SU-DHL-6 (cell line): ENCODE measurements at regions not wholly inside any gene's neighbourhood (a gene's known extent, or its start where the extent isn't known, plus 50 kb on each side); places are given as distances from the start of the nearest gene placed in this dataset.
"Not testable (repeated sequence)": the region's sequence is repeated elsewhere in the genome, so short reads cannot be mapped to it uniquely, and the experiment has no call there.

ENCODE experiments used
- EZH2phosphoT487 ChIP-seq: fragments of 200-600 bp; sonication (generic), shearing (Covaris generic); conservative IDR thresholded peaks from 2 replicates; pipeline ENCODE4 v1.6.1; 2018; ENCODE audit warnings: mild to moderate bottlenecking, antibody characterized with exemption, low read length, moderate library complexity, mixed read lengths
- TF ChIP-seq, protein P1 (sequence below): fragments of 200-600 bp; sonication (generic); IDR thresholded peaks from one replicate; pipeline ENCODE4 v1.5.1; 2017; ENCODE audit warnings: antibody characterized with exemption, mild to moderate bottlenecking, low read length, moderate library complexity; ENCODE audit not compliant: insufficient read depth, poor library complexity, severe bottlenecking

DNA sequence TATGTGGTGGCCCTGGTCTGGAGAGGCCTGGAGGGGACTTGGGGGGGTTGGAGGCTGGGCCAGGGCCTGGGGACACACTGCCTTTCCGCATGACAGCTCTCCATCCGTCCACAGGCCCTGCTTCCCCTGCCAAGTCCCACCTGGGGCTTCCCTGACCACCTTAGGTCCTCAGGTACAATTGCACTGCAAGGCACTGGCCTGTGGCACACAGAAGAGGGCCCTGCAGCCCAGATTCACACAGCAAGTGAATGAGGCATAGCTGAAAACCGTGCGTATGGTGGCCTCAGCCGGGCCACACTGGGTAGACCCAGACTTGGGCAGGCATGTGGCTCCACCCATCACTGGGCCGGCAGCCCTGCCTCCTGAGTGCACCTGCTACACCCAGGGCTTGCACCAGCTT lies 114.2 kb downstream of the TNFRSF13B start:
- TF ChIP-seq, protein P1, sequence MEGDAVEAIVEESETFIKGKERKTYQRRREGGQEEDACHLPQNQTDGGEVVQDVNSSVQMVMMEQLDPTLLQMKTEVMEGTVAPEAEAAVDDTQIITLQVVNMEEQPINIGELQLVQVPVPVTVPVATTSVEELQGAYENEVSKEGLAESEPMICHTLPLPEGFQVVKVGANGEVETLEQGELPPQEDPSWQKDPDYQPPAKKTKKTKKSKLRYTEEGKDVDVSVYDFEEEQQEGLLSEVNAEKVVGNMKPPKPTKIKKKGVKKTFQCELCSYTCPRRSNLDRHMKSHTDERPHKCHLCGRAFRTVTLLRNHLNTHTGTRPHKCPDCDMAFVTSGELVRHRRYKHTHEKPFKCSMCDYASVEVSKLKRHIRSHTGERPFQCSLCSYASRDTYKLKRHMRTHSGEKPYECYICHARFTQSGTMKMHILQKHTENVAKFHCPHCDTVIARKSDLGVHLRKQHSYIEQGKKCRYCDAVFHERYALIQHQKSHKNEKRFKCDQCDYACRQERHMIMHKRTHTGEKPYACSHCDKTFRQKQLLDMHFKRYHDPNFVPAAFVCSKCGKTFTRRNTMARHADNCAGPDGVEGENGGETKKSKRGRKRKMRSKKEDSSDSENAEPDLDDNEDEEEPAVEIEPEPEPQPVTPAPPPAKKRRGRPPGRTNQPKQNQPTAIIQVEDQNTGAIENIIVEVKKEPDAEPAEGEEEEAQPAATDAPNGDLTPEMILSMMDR: not testable (repeated sequence)
- TF ChIP-seq EZH2phosphoT487: not testable (repeated sequence)
